Endothelial cell (in vitro differentiated cells): ENCODE measurements at regions not wholly inside any gene's neighbourhood (a gene's known extent, or its start where the extent isn't known, plus 50 kb on each side); places are given as distances from the start of the nearest gene placed in this dataset.
A peak's percentile ranks its signal among the peaks of the same experiment; 100 is the strongest.

ENCODE experiments used
- DNase-seq: peaks from one replicate; pipeline ENCODE4 v3.0.0; 2021; ENCODE audit warnings: low spot score
- H3K27ac Mint-ChIP-seq: one replicate; pipeline ENCODE4 v1.8.0; 2021; ENCODE audit warnings: mixed read lengths, inconsistent platforms; ENCODE audit not compliant: unreplicated experiment
- H3K27me3 Mint-ChIP-seq: one replicate; pipeline ENCODE4 v1.8.0; 2021; ENCODE audit warnings: mild to moderate bottlenecking, moderate library complexity, mixed read lengths, inconsistent platforms; ENCODE audit not compliant: unreplicated experiment
- H3K36me3 Mint-ChIP-seq: one replicate; pipeline ENCODE4 v1.8.0; 2021; ENCODE audit warnings: mild to moderate bottlenecking, low read depth, mixed read lengths, inconsistent platforms; ENCODE audit not compliant: unreplicated experiment
- H3K4me1 Mint-ChIP-seq: one replicate; pipeline ENCODE4 v1.8.0; 2021; ENCODE audit warnings: mild to moderate bottlenecking, mixed read lengths, inconsistent platforms; ENCODE audit not compliant: unreplicated experiment
- H3K4me3 Mint-ChIP-seq: one replicate; pipeline ENCODE4 v1.8.0; 2021; ENCODE audit warnings: mild to moderate bottlenecking, mixed read lengths, inconsistent platforms; ENCODE audit not compliant: unreplicated experiment
- H3K9me3 Mint-ChIP-seq: one replicate; pipeline ENCODE4 v1.8.0; 2021; ENCODE audit warnings: mixed read lengths, inconsistent platforms; ENCODE audit not compliant: unreplicated experiment
- CTCF ChIP-seq: fragments of 200-600 bp; sonication (generic); IDR thresholded peaks from one replicate; pipeline ENCODE4 v1.5.0; 2021; ENCODE audit warnings: antibody characterized with exemption; ENCODE audit not compliant: unreplicated experiment

- DNase-seq, result no peak
- Mint-ChIP-seq H3K27me3 (peaks cover 8% of the 10 kb centered on the region), H3K4me1 (peaks cover 21% of the 10 kb centered on the region), H3K4me3 (no peak overlapping the region), H3K27ac (no peak overlapping the region), H3K36me3 (no peaks in the 10 kb centered on the region), H3K9me3 (no peaks in the 10 kb centered on the region)
- no peak for TF ChIP-seq CTCF
Measured at GRCh38 chr7:22601812-22602565, 102.0 kb upstream of the STEAP1B start.

- Mint-ChIP-seq H3K36me3 (no peaks in the 10 kb centered on the region), H3K27me3 (peaks cover 8% of the 10 kb centered on the region), H3K4me3 (no peak overlapping the region), H3K9me3 (no peaks in the 10 kb centered on the region), H3K27ac (no peak overlapping the region), H3K4me1 (peaks cover 21% of the 10 kb centered on the region)
- TF ChIP-seq CTCF, result no peak
- DNase-seq, result no peak
Measured at GRCh38 chr7:22601408-22601807, 101.4 kb upstream of the STEAP1B start.

GRCh38 chr7:22601003-22601402 is 101.0 kb upstream of the STEAP1B start:
- Mint-ChIP-seq H3K27ac (peak overlapping the region; percentile 61), H3K4me3 (no peak overlapping the region), H3K9me3 (no peaks in the 10 kb centered on the region), H3K27me3 (peaks cover 8% of the 10 kb centered on the region), H3K36me3 (no peaks in the 10 kb centered on the region), H3K4me1 (peaks cover 21% of the 10 kb centered on the region)
- no peak for DNase-seq
- no peak for TF ChIP-seq CTCF

GRCh38 chr7:22598318-22598920 is 98.4 kb upstream of the STEAP1B start:
- Mint-ChIP-seq H3K36me3 (no peaks in the 10 kb centered on the region), H3K9me3 (no peaks in the 10 kb centered on the region), H3K27me3 (peaks cover 8% of the 10 kb centered on the region), H3K4me1 (peaks cover 16% of the 10 kb centered on the region), H3K4me3 (no peak overlapping the region), H3K27ac (no peak overlapping the region)
- TF ChIP-seq CTCF, result no peak
- no peak for DNase-seq

GRCh38 chr7:22597844-22598243 is 97.9 kb upstream of the STEAP1B start:
- Mint-ChIP-seq H3K4me3 (no peak overlapping the region), H3K27ac (no peak overlapping the region), H3K27me3 (peaks cover 5% of the 10 kb centered on the region), H3K36me3 (no peaks in the 10 kb centered on the region), H3K9me3 (no peaks in the 10 kb centered on the region), H3K4me1 (peaks cover 12% of the 10 kb centered on the region)
- DNase-seq, result no peak
- no peak for TF ChIP-seq CTCF
